GM12865 (cell line): ENCODE measurements at regions not wholly inside any gene's neighbourhood (a gene's known extent, or its start where the extent isn't known, plus 50 kb on each side); places are given as distances from the start of the nearest gene placed in this dataset.
"Not testable (repeated sequence)": the region's sequence is repeated elsewhere in the genome, so short reads cannot be mapped to it uniquely, and the experiment has no call there.

Experiments
- DNase-seq: peaks from one replicate; pipeline ENCODE4 v3.0.0; 2010; ENCODE audit warnings: low read depth
- H3K4me3 ChIP-seq: 2 replicates; pipeline ENCODE4 v1.5.1; 2011; ENCODE audit warnings: mild to moderate bottlenecking, low read depth, low read length, control low read depth
- CTCF ChIP-seq: IDR thresholded peaks from 2 replicates; pipeline ENCODE4 v1.5.1; 2011; ENCODE audit warnings: low read length, control low read depth, low read depth, inconsistent platforms; ENCODE audit not compliant: insufficient read depth; ENCODE audit errors: missing control alignments

GRCh38 chr20:40953856-40954255 lies 74.8 kb upstream of the TOP1 start:
- no peak for TF ChIP-seq CTCF
- DNase-seq, result no peak
- no peak overlapping the region for H3K4me3 ChIP-seq

DNA sequence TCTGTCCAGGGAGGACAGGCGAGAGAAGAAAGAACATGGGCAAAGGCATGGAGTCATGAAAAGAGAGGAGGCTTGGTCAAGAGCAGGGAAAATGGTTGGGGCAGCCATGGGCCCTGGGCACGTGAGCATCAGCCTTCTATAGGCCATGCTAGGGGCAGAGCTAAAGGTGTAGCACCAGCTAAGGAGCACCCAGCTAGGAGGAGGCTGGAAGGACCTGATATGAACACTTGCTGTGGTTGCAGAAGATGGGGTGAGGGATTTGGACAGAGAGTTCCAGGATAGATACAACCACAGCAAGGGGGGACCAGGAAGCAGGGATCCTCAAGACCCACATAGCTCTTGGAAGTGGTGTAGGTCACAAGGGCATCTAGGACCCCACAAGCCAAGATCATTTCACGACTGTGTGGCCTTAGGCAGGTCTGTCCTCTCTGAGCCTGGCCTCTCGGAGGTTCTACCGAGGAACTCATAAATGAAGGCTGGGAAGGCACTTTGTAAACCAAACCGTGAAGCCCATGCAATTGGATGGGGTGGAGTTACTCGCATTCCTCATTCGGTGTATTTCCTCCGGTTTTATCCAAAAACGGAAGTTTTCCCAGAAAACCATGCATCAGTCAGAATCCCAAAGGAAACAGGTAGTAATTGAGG lies 74.0 kb upstream of the TOP1 start:
- TF ChIP-seq CTCF, result no peak
- H3K4me3 ChIP-seq, result no peak overlapping the region
- no peak for DNase-seq

GRCh38 chr20:40955326-40955725 lies 73.3 kb upstream of the TOP1 start:
- no peak overlapping the region for H3K4me3 ChIP-seq
- TF ChIP-seq CTCF, result no peak
- DNase-seq, result no peak

GRCh38 chr20:40955826-40956225 lies 72.8 kb upstream of the TOP1 start:
- not testable (repeated sequence) for DNase-seq, H3K4me3 ChIP-seq

DNA sequence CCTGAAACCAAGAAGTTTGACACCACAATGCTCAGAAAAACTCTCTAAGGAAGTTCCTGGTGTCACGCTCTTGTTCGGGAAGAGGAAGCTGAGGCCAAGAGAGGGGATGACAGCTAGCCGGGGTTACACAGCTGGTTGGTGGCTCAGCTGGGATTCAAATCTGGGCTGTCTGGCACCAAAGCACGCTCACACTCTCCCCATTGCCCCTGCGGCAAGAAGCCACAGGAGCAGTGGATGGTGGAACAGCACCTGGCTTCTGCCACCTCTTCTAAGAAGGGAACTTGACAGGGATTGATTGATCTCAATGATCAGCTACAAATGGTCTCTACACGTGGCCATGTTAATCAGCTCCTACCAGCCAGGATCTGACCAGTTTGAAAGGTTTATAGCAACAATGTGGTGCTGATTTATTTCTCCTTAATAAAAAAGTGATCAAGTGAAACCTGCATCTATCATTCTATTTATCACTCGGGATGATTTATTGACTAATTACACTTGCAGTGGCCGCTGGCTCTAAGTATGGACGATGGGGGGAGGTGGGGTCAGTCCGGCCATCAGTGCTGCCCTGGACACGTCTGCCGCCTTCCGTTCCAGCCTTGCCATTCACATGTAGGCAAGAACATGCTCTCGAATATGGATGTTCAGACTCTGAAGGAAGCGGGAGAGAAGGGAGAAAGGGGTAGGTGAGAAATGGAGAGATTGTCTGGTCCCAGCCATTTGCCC lies 71.9 kb upstream of the TOP1 start:
- no peak overlapping the region for H3K4me3 ChIP-seq
- no peak for DNase-seq
- TF ChIP-seq CTCF, result no peak

DNA sequence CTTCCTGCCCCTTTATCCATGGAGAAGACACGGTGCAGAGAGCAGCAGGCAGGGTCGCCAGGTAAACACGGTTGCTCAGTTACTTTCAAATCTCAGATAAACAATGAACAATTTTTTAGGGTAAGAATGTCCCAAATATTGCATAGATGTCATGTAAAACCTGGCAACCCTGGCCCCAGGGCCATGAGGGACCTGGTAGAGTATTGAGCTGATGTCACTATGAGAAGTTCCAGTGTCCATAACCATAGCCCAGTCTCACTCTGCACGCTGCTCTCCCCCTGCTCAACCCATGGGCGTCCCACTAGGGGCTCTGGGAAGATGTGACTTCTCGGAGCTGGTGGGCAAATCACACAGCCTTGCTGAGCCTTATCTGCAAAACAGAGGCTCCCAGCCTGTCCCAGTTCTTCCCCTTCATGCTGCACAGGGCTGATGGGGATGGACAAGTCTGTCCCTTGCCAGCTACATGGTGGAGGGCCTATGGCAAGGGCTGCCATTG lies 71.3 kb upstream of the TOP1 start:
- TF ChIP-seq CTCF, result no peak
- no peak overlapping the region for H3K4me3 ChIP-seq
- DNase-seq, result no peak

DNA sequence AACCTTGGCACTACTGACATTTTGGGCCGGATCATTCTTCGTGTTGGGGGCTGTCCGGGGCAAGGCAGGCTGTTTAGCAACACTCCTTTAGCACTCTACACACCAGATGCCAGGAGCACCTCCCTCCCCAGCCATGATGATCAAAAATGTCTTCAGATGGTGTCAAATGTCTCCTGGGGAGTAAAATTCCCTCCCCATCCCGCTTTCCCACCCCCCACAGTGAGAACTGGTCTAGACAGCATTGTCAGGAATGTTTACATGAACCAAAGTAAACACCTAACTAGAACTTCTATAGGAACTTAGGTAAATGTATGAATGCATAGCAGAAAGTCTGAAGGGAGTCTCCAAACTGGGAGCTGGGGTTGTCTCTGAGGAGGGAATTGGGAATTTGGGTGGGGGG lies 70.0 kb upstream of the TOP1 start:
- DNase-seq, result no peak
- no peak for TF ChIP-seq CTCF
- no peak overlapping the region for H3K4me3 ChIP-seq
